SK-N-SH (cell line): ENCODE measurements at regions not wholly inside any gene's neighbourhood (a gene's known extent, or its start where the extent isn't known, plus 50 kb on each side); places are given as distances from the start of the nearest gene placed in this dataset.

Experiments used
- CTCF ChIA-PET: fragments of 300-600, 350-600 bp; formaldehyde crosslinking; extraction: SDS; loops from one replicate; lab custom pipeline; 2021; lab: Yijun Ruan, JAX
- POLR2A ChIA-PET: fragments of 350-600 bp; sonication (Branson Sonifier 250); formaldehyde crosslinking; extraction: SDS; loops from one replicate; lab custom pipeline; 2020; ENCODE audit warnings: antibody characterized with exemption, inconsistent platforms; lab: Yijun Ruan, JAX
- DNase-seq: peaks from one replicate; pipeline ENCODE4 v3.0.0; 2012
- H2AFZ ChIP-seq: fragments of 200-600 bp; sonication (generic); 2 replicates; pipeline ENCODE4 v1.8.1; 2016; ENCODE audit warnings: antibody characterized with exemption, mild to moderate bottlenecking, low read depth
- H3F3A ChIP-seq: fragments of 200-600 bp; sonication (generic); replicated peaks from 2 replicates; pipeline ENCODE3; 2016; ENCODE audit warnings: antibody characterized with exemption, mild to moderate bottlenecking; ENCODE audit not compliant: insufficient read depth
- H3K27ac ChIP-seq, 2 experiments: fragments of 200-500 bp in 1 of 2; fragments of 200-600 bp in 1 of 2; sonication (Bioruptor generic) in 1 of 2; sonication (generic), shearing (Covaris generic) in 1 of 2; 2 replicates each; pipeline versions ENCODE4 v1.5.1 to v1.6.1; 2014 to 2016; ENCODE audit warnings: low read depth in 2 of 2, inconsistent platforms in 1 of 2, low read length in 1 of 2, mild to moderate bottlenecking in 1 of 2, mixed read lengths in 1 of 2
- H3K27me3 ChIP-seq: fragments of 200-600 bp; sonication (generic), shearing (Covaris generic); 2 replicates; pipeline ENCODE4 v1.6.1; 2016; ENCODE audit warnings: mixed run types; ENCODE audit not compliant: insufficient read depth
- H3K36me3 ChIP-seq, 2 experiments: fragments of 200-500 bp in 1 of 2; fragments of 200-600 bp in 1 of 2; sonication (Bioruptor generic) in 1 of 2; sonication (generic) in 1 of 2; replicated peaks in 1 of 2; 2 replicates each; pipeline versions ENCODE3 to v1.5.1; 2014 to 2016; ENCODE audit warnings: low read length in 1 of 2, mild to moderate bottlenecking in 1 of 2; ENCODE audit not compliant: insufficient read depth in 2 of 2, control insufficient read depth in 1 of 2
- H3K4me1 ChIP-seq, 2 experiments: fragments of 200-500 bp in 1 of 2; fragments of 200-600 bp in 1 of 2; sonication (Bioruptor generic) in 1 of 2; sonication (generic), shearing (Covaris generic) in 1 of 2; 2 replicates each; pipeline versions ENCODE4 v1.5.1 to v1.6.1; 2014 to 2016; ENCODE audit warnings: low read depth in 1 of 2, low read length in 1 of 2, mixed run types in 1 of 2; ENCODE audit not compliant: insufficient read depth in 2 of 2, control insufficient read depth in 1 of 2
- H3K4me2 ChIP-seq: fragments of 200-600 bp; sonication (generic), shearing (Covaris generic); 2 replicates; pipeline ENCODE4 v1.6.1; 2017; ENCODE audit warnings: mixed run types
- H3K4me3 ChIP-seq, 2 experiments: fragments of 200-500 bp in 1 of 2; fragments of 200-600 bp in 1 of 2; sonication (Bioruptor generic) in 1 of 2; sonication (generic), shearing (Covaris generic) in 1 of 2; 2 replicates each; pipeline versions ENCODE4 v1.5.1 to v1.8.1; 2014 to 2016; ENCODE audit warnings: low read depth in 2 of 2, inconsistent platforms in 1 of 2, low read length in 1 of 2, mild to moderate bottlenecking in 1 of 2, mixed read lengths in 1 of 2, moderate library complexity in 1 of 2
- H3K79me2 ChIP-seq: fragments of 200-600 bp; sonication (generic); 2 replicates; pipeline ENCODE4 v1.8.1; 2017; ENCODE audit warnings: mild to moderate bottlenecking; ENCODE audit not compliant: insufficient read depth
- H3K9ac ChIP-seq: fragments of 200-600 bp; sonication (generic); 2 replicates; pipeline ENCODE4 v1.6.1; 2017; ENCODE audit warnings: mixed run types
- H3K9me2 ChIP-seq: fragments of 200-600 bp; sonication (generic); 2 replicates; pipeline ENCODE4 v1.6.1; 2017; ENCODE audit warnings: mixed run types
- H3K9me3 ChIP-seq: fragments of 200-600 bp; sonication (generic); 2 replicates; pipeline ENCODE4 v1.6.1; 2017; ENCODE audit warnings: mixed run types, mild to moderate bottlenecking, moderate library complexity
- H4K20me1 ChIP-seq: fragments of 200-600 bp; sonication (generic); 2 replicates; pipeline ENCODE4 v1.6.1; 2017; ENCODE audit warnings: mild to moderate bottlenecking, mixed run types; ENCODE audit not compliant: insufficient read depth
- EZH2phosphoT487 ChIP-seq: fragments of 200-600 bp; sonication (generic); IDR thresholded peaks from 2 replicates; pipeline ENCODE4 v1.6.1; 2017; ENCODE audit warnings: low read depth, mixed run types, mild to moderate bottlenecking, antibody characterized with exemption, moderate library complexity, borderline replicate concordance
- JUND ChIP-seq: IDR thresholded peaks from 2 replicates; pipeline ENCODE4 v1.4.0; 2012
- MEF2A ChIP-seq: IDR thresholded peaks from 2 replicates; pipeline ENCODE4 v1.4.0; 2012; ENCODE audit warnings: low read depth, borderline replicate concordance
- NFIC ChIP-seq: IDR thresholded peaks from 2 replicates; pipeline ENCODE4 v1.4.0; 2012; ENCODE audit warnings: borderline replicate concordance
- NRF1 ChIP-seq: IDR thresholded peaks from 2 replicates; pipeline ENCODE4 v1.6.1; 2012; ENCODE audit warnings: low read depth, mild to moderate bottlenecking, low read length
- RXRA ChIP-seq: IDR thresholded peaks from 2 replicates; pipeline ENCODE4 v1.4.0; 2012; ENCODE audit warnings: low read depth, mild to moderate bottlenecking, borderline replicate concordance
- SMC3 ChIP-seq: IDR thresholded peaks from 2 replicates; pipeline ENCODE4 v1.6.1; 2012; ENCODE audit warnings: low read depth, low read length, improper control_type of control experiment
- USF2 ChIP-seq: fragments of 150-350 bp; IDR thresholded peaks from 2 replicates; pipeline ENCODE4 v1.6.1; 2017; ENCODE audit warnings: antibody characterized with exemption, low read length, low read depth, borderline replicate concordance
- WGBS: methylation state at CpG from one replicate; pipeline ENCODE4 v1.1.6; 2017; ENCODE audit warnings: low lambda C conversion rate; 5-methylcytosine and 5-hydroxymethylcytosine counted together
- TF ChIP-seq, protein P1 (sequence below): IDR thresholded peaks from 2 replicates; pipeline ENCODE4 v1.4.0; 2012; ENCODE audit warnings: low read depth, borderline replicate concordance
- TF ChIP-seq, protein P2 (sequence below): IDR thresholded peaks from 2 replicates; pipeline ENCODE4; 2012

GRCh38 chr6:142014515-142014914 is 118.2 kb upstream of the GJE1 start (continued):
- TF ChIP-seq, protein P1, sequence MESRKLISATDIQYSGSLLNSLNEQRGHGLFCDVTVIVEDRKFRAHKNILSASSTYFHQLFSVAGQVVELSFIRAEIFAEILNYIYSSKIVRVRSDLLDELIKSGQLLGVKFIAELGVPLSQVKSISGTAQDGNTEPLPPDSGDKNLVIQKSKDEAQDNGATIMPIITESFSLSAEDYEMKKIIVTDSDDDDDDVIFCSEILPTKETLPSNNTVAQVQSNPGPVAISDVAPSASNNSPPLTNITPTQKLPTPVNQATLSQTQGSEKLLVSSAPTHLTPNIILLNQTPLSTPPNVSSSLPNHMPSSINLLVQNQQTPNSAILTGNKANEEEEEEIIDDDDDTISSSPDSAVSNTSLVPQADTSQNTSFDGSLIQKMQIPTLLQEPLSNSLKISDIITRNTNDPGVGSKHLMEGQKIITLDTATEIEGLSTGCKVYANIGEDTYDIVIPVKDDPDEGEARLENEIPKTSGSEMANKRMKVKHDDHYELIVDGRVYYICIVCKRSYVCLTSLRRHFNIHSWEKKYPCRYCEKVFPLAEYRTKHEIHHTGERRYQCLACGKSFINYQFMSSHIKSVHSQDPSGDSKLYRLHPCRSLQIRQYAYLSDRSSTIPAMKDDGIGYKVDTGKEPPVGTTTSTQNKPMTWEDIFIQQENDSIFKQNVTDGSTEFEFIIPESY, result peak; percentile 37; the same call in 1 of the 2 replicates
- TF ChIP-seq MEF2A, result peak; percentile 53; the same call in 1 of the 2 replicates
- TF ChIP-seq, protein P2, sequence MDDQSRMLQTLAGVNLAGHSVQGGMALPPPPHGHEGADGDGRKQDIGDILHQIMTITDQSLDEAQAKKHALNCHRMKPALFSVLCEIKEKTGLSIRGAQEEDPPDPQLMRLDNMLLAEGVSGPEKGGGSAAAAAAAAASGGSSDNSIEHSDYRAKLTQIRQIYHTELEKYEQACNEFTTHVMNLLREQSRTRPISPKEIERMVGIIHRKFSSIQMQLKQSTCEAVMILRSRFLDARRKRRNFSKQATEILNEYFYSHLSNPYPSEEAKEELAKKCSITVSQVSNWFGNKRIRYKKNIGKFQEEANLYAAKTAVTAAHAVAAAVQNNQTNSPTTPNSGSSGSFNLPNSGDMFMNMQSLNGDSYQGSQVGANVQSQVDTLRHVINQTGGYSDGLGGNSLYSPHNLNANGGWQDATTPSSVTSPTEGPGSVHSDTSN, result peak; percentile 56
- TF ChIP-seq JUND, result peak; percentile 88
- TF ChIP-seq NFIC, result peak; percentile 49
- no peak for TF ChIP-seq SMC3
- TF ChIP-seq NRF1, result no peak
- TF ChIP-seq RXRA, result peak; percentile 74; the same call in 1 of the 2 replicates

DNA sequence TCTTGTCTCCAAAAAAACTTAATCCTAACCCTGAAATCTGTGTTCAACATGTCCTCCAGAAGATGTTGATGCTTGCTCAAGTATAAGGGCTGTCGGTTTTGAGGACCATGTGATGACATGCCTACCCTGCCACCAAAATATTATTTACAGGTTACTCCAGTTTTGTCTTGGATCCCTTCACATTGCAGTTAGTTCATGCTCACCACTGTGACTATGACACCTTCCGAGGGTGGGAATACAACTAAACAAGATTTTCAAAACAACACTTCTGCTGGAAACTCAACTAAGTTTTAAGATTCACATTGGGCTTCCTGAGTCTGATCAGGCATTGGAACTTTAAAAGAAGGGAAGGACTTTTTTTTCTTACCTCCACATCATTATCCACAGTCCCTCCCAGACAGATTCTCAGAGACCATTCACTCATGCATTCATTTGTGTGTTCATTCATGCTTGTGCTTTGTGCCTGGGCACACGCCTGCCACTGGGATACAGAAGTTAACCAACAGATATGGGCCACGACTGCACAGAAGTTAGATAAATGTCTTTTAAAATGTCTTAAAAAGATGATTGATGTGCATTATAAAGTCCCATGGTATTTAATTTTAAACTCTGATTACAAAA is 118.7 kb upstream of the GJE1 start:
- H3K27me3 ChIP-seq, result no peaks in the 10 kb centered on the region
- H3K4me2 ChIP-seq, result peak overlapping the region; percentile 77
- peak overlapping the region; percentile 91 for H3K9ac ChIP-seq
- H3K9me3 ChIP-seq, result no peaks in the 10 kb centered on the region
- no peaks in the 10 kb centered on the region for H3K9me2 ChIP-seq
- H2AFZ ChIP-seq, result no peak overlapping the region
- WGBS, result 9% methylated on average over 4 of the region's 4 CpGs
- H3F3A ChIP-seq, result peaks cover 41% of the 10 kb centered on the region
- no peaks in the 10 kb centered on the region for H4K20me1 ChIP-seq
- CTCF ChIA-PET, result no interaction called here
- no peak for DNase-seq
- H3K27ac ChIP-seq, result peak overlapping the region; percentile 39 to 100; a peak in 3 of 4 replicates
- POLR2A ChIA-PET, result no interaction called here
- peaks cover 0 to 19% of the 10 kb centered on the region in 2 experiments; a peak in 3 of 4 replicates for H3K4me1 ChIP-seq
- H3K36me3 ChIP-seq, result no peaks in the 10 kb centered on the region
- peaks cover 79% of the 10 kb centered on the region for H3K79me2 ChIP-seq
- H3K4me3 ChIP-seq, result peak overlapping the region in 1 of 2 experiments; percentile 34; a peak in 2 of 4 replicates
- TF ChIP-seq NRF1, result no peak
- TF ChIP-seq USF2, result no peak
- TF ChIP-seq EZH2phosphoT487, result no peak
- TF ChIP-seq MEF2A, result no peak
- TF ChIP-seq, all 33 proteins: peak for 0
